ENCODE measurements at regions not wholly inside any gene's neighbourhood (a gene's known extent, or its start where the extent isn't known, plus 50 kb on each side); places are given as distances from the start of the nearest gene placed in this dataset.

GRCh38 chr10:85195596-85195995 is 867.2 kb downstream of the CCSER2 start:
- TF ChIP-seq CTCF (conservative IDR thresholded peaks at IDR 0.05; ENCODE audit: low read depth, low read length) (no peak), EZH2 (IDR thresholded peaks at IDR 0.05; ENCODE audit: borderline replicate concordance, low read depth, low read length, poor library complexity, severe bottlenecking) (no peak)
- no peak for DNase-seq (ENCODE audit: low spot score)
- intact Hi-C loops (cut with micrococcal nuclease; ENCODE audit: unreplicated experiment) = no loop called here
- ChIA-PET POLR2A (ENCODE audit: low non-redundant PET) (no interaction called here), CTCF (no interaction called here)
- no peaks in the 10 kb centered on the region for H3K4me1 ChIP-seq (ENCODE audit: insufficient read depth, low read length, poor library complexity, severe bottlenecking)
- no peak overlapping the region for H3K4me3 ChIP-seq (ENCODE audit: low read depth, low read length, poor library complexity, severe bottlenecking)
- H3K36me3 ChIP-seq (ENCODE audit: insufficient read depth, low read length, poor library complexity, severe bottlenecking) = no peaks in the 10 kb centered on the region
- no peak overlapping the region for H3K27ac ChIP-seq (ENCODE audit: low read depth, low read length, poor library complexity, severe bottlenecking)
- no peaks in the 10 kb centered on the region for H3K9me3 ChIP-seq (ENCODE audit: low read depth, low read length, poor library complexity, severe bottlenecking)
- no peaks in the 10 kb centered on the region for H3K27me3 ChIP-seq (replicated peaks; ENCODE audit: insufficient read depth, low read depth, low read length, poor library complexity)
- no TSS peak for BruUV-seq (replicated peaks)

GRCh38 chr10:85204814-85205213 is 876.4 kb downstream of the CCSER2 start:
- ChIA-PET POLR2A (ENCODE audit: low non-redundant PET) (no interaction called here), CTCF (no interaction called here)
- no TSS peak for BruUV-seq (replicated peaks)
- no peak overlapping the region for H3K4me3 ChIP-seq (ENCODE audit: low read depth, low read length, poor library complexity, severe bottlenecking)
- DNase-seq (ENCODE audit: low spot score) = no peak
- no peaks in the 10 kb centered on the region for H3K9me3 ChIP-seq (ENCODE audit: low read depth, low read length, poor library complexity, severe bottlenecking)
- no peak for TF ChIP-seq CTCF (conservative IDR thresholded peaks at IDR 0.05; ENCODE audit: low read depth, low read length)
- no peak for TF ChIP-seq EZH2 (IDR thresholded peaks at IDR 0.05; ENCODE audit: borderline replicate concordance, low read depth, low read length, poor library complexity, severe bottlenecking)
- no peaks in the 10 kb centered on the region for H3K4me1 ChIP-seq (ENCODE audit: insufficient read depth, low read length, poor library complexity, severe bottlenecking)
- H3K27ac ChIP-seq (ENCODE audit: low read depth, low read length, poor library complexity, severe bottlenecking) = no peak overlapping the region
- intact Hi-C loops (cut with micrococcal nuclease; ENCODE audit: unreplicated experiment) = no loop called here
- H3K27me3 ChIP-seq (replicated peaks; ENCODE audit: insufficient read depth, low read depth, low read length, poor library complexity) = no peaks in the 10 kb centered on the region
- H3K36me3 ChIP-seq (ENCODE audit: insufficient read depth, low read length, poor library complexity, severe bottlenecking) = no peaks in the 10 kb centered on the region

- DNase-seq (ENCODE audit: low spot score) = no peak
- intact Hi-C loops (cut with micrococcal nuclease; ENCODE audit: unreplicated experiment) = no loop called here
- H3K4me3 ChIP-seq (ENCODE audit: low read depth, low read length, poor library complexity, severe bottlenecking) = no peak overlapping the region
- H3K4me1 ChIP-seq (ENCODE audit: insufficient read depth, low read length, poor library complexity, severe bottlenecking) = no peaks in the 10 kb centered on the region
- H3K36me3 ChIP-seq (ENCODE audit: insufficient read depth, low read length, poor library complexity, severe bottlenecking) = no peaks in the 10 kb centered on the region
- POLR2A ChIA-PET (ENCODE audit: low non-redundant PET) = no interaction called here
- no peaks in the 10 kb centered on the region for H3K27me3 ChIP-seq (replicated peaks; ENCODE audit: insufficient read depth, low read depth, low read length, poor library complexity)
- H3K27ac ChIP-seq (ENCODE audit: low read depth, low read length, poor library complexity, severe bottlenecking) = no peak overlapping the region
- TF ChIP-seq CTCF (conservative IDR thresholded peaks at IDR 0.05; ENCODE audit: low read depth, low read length) (no peak), EZH2 (IDR thresholded peaks at IDR 0.05; ENCODE audit: borderline replicate concordance, low read depth, low read length, poor library complexity, severe bottlenecking) (no peak)
- no TSS peak for BruUV-seq (replicated peaks)
- CTCF ChIA-PET = no interaction called here
- no peaks in the 10 kb centered on the region for H3K9me3 ChIP-seq (ENCODE audit: low read depth, low read length, poor library complexity, severe bottlenecking)
These were observed 884.1 kb downstream of the CCSER2 start for GRCh38 chr10:85212526-85212925.
